ENCODE measurements at regions not wholly inside any gene's neighbourhood (a gene's known extent, or its start where the extent isn't known, plus 50 kb on each side); places are given as distances from the start of the nearest gene placed in this dataset.

GRCh38 chr4:138650929-138651448, 364.6 kb upstream of the NOCT start:
- no peak overlapping the region for H3K4me3 Mint-ChIP-seq (ENCODE audit: unreplicated experiment)
- H3K27ac Mint-ChIP-seq (ENCODE audit: low read depth, unreplicated experiment), result no peak overlapping the region
- peak; percentile 57 for DNase-seq (ENCODE audit: unreplicated experiment)
- H3K36me3 Mint-ChIP-seq (ENCODE audit: insufficient read depth, unreplicated experiment), result no peaks in the 10 kb centered on the region
- no peaks in the 10 kb centered on the region for H3K27me3 Mint-ChIP-seq (ENCODE audit: insufficient read depth, unreplicated experiment)
- ChIA-PET CTCF (no interaction called here), POLR2A (interaction anchor here (0.7 to 0.9 kb wide), 2 partner anchors 15 to 652 kb away, joined by 3 read pairs; no protein-coding TSS in a partner anchor)
- intact Hi-C loops (cut with micrococcal nuclease), result no loop called here
- BruUV-seq (replicated peaks), result no TSS peak
- H3K4me1 Mint-ChIP-seq (ENCODE audit: insufficient read depth, unreplicated experiment), result peaks cover 3% of the 10 kb centered on the region
- TF ChIP-seq, protein P1, sequence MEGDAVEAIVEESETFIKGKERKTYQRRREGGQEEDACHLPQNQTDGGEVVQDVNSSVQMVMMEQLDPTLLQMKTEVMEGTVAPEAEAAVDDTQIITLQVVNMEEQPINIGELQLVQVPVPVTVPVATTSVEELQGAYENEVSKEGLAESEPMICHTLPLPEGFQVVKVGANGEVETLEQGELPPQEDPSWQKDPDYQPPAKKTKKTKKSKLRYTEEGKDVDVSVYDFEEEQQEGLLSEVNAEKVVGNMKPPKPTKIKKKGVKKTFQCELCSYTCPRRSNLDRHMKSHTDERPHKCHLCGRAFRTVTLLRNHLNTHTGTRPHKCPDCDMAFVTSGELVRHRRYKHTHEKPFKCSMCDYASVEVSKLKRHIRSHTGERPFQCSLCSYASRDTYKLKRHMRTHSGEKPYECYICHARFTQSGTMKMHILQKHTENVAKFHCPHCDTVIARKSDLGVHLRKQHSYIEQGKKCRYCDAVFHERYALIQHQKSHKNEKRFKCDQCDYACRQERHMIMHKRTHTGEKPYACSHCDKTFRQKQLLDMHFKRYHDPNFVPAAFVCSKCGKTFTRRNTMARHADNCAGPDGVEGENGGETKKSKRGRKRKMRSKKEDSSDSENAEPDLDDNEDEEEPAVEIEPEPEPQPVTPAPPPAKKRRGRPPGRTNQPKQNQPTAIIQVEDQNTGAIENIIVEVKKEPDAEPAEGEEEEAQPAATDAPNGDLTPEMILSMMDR (IDR thresholded peaks at IDR 0.05; ENCODE audit: unreplicated experiment), result no peak
- no peaks in the 10 kb centered on the region for H3K9me3 Mint-ChIP-seq (ENCODE audit: unreplicated experiment)

- Mint-ChIP-seq H3K36me3 (ENCODE audit: insufficient read depth, unreplicated experiment) (no peaks in the 10 kb centered on the region), H3K4me1 (ENCODE audit: insufficient read depth, unreplicated experiment) (peaks cover 8% of the 10 kb centered on the region), H3K4me3 (ENCODE audit: unreplicated experiment) (no peak overlapping the region), H3K9me3 (ENCODE audit: unreplicated experiment) (no peaks in the 10 kb centered on the region), H3K27ac (ENCODE audit: low read depth, unreplicated experiment) (no peak overlapping the region), H3K27me3 (ENCODE audit: insufficient read depth, unreplicated experiment) (no peaks in the 10 kb centered on the region)
- ChIA-PET CTCF (no interaction called here), POLR2A (no interaction called here)
- intact Hi-C loops (cut with micrococcal nuclease), result no loop called here
- TF ChIP-seq, protein P1 (IDR thresholded peaks at IDR 0.05; ENCODE audit: unreplicated experiment), result no peak
- BruUV-seq (replicated peaks), result no TSS peak
- no peak for DNase-seq (ENCODE audit: unreplicated experiment)
Observed at GRCh38 chr4:138650495-138650894, 365.1 kb upstream of the NOCT start.

- BruUV-seq (replicated peaks), result no TSS peak
- DNase-seq (ENCODE audit: unreplicated experiment), result no peak
- CTCF ChIA-PET, result interaction anchor here (0.6 kb wide), 2 partner anchors 826 to 1130 kb away, joined by 3 read pairs; no protein-coding TSS in a partner anchor
- intact Hi-C loops (cut with micrococcal nuclease), result no loop called here
- POLR2A ChIA-PET, result interaction anchor here (0.5 kb wide), 1 partner anchor 264 kb away, joined by 3 read pairs; no protein-coding TSS in a partner anchor
- TF ChIP-seq, protein P1 (IDR thresholded peaks at IDR 0.05; ENCODE audit: unreplicated experiment), result no peak
- Mint-ChIP-seq H3K27ac (ENCODE audit: low read depth, unreplicated experiment) (no peak overlapping the region), H3K4me3 (ENCODE audit: unreplicated experiment) (no peak overlapping the region), H3K4me1 (ENCODE audit: insufficient read depth, unreplicated experiment) (peaks cover 24% of the 10 kb centered on the region), H3K9me3 (ENCODE audit: unreplicated experiment) (no peaks in the 10 kb centered on the region), H3K27me3 (ENCODE audit: insufficient read depth, unreplicated experiment) (no peaks in the 10 kb centered on the region), H3K36me3 (ENCODE audit: insufficient read depth, unreplicated experiment) (no peaks in the 10 kb centered on the region)
Observed at GRCh38 chr4:138647433-138647832, 368.1 kb upstream of the NOCT start.

- Mint-ChIP-seq H3K4me1 (ENCODE audit: insufficient read depth, unreplicated experiment) (peaks cover 24% of the 10 kb centered on the region), H3K4me3 (ENCODE audit: unreplicated experiment) (no peak overlapping the region), H3K9me3 (ENCODE audit: unreplicated experiment) (no peaks in the 10 kb centered on the region), H3K27me3 (ENCODE audit: insufficient read depth, unreplicated experiment) (no peaks in the 10 kb centered on the region), H3K27ac (ENCODE audit: low read depth, unreplicated experiment) (peak overlapping the region; percentile 4), H3K36me3 (ENCODE audit: insufficient read depth, unreplicated experiment) (no peaks in the 10 kb centered on the region)
- intact Hi-C loops (cut with micrococcal nuclease), result no loop called here
- no peak for DNase-seq (ENCODE audit: unreplicated experiment)
- CTCF ChIA-PET, result no interaction called here
- POLR2A ChIA-PET, result no interaction called here
- no TSS peak for BruUV-seq (replicated peaks)
- TF ChIP-seq, protein P1 (IDR thresholded peaks at IDR 0.05; ENCODE audit: unreplicated experiment), result no peak
Observed at GRCh38 chr4:138646383-138646782, 369.2 kb upstream of the NOCT start.

All from MCF 10A (cell line).